C4-2B (cell line): ENCODE measurements at regions not wholly inside any gene's neighbourhood (a gene's known extent, or its start where the extent isn't known, plus 50 kb on each side); places are given as distances from the start of the nearest gene placed in this dataset.

Experiments
- CTCF ChIP-seq: fragments of 450-650 bp; conservative IDR thresholded peaks from 2 replicates; pipeline ENCODE4 v1.5.1; 2017; ENCODE audit warnings: mild to moderate bottlenecking
- ZFX ChIP-seq: fragments of 450-650 bp; IDR thresholded peaks from 2 replicates; pipeline ENCODE4 v1.6.1; 2017

- no peak for TF ChIP-seq CTCF
- TF ChIP-seq ZFX, result no peak
Observed at GRCh38 chr1:90262286-90262685, 267.4 kb downstream of the ZNF326 start.
